ENCODE measurements at regions not wholly inside any gene's neighbourhood (a gene's known extent, or its start where the extent isn't known, plus 50 kb on each side); places are given as distances from the start of the nearest gene placed in this dataset.

GRCh38 chr10:78531088-78531487 is 497.4 kb downstream of the RPS24 start:
- Histone ChIP-seq H3K27ac (ENCODE audit: poor library complexity, severe bottlenecking) (no peak overlapping the region), H3K4me3 (ENCODE audit: severe bottlenecking) (no peak overlapping the region), H3K27me3 (ENCODE audit: insufficient read depth, poor library complexity, severe bottlenecking) (no peaks in the 10 kb centered on the region), H3K9me3 (ENCODE audit: severe bottlenecking) (no peaks in the 10 kb centered on the region), H3K4me1 (ENCODE audit: insufficient read depth, poor library complexity, severe bottlenecking) (no peaks in the 10 kb centered on the region), H3K36me3 (ENCODE audit: low read depth) (no peaks in the 10 kb centered on the region)
- DNase-seq (ENCODE audit: low spot score): no peak
- no peak for ATAC-seq (ENCODE audit: low read depth)
- TF ChIP-seq CTCF (IDR thresholded peaks at IDR 0.05; ENCODE audit: poor library complexity, severe bottlenecking): no peak

DNA sequence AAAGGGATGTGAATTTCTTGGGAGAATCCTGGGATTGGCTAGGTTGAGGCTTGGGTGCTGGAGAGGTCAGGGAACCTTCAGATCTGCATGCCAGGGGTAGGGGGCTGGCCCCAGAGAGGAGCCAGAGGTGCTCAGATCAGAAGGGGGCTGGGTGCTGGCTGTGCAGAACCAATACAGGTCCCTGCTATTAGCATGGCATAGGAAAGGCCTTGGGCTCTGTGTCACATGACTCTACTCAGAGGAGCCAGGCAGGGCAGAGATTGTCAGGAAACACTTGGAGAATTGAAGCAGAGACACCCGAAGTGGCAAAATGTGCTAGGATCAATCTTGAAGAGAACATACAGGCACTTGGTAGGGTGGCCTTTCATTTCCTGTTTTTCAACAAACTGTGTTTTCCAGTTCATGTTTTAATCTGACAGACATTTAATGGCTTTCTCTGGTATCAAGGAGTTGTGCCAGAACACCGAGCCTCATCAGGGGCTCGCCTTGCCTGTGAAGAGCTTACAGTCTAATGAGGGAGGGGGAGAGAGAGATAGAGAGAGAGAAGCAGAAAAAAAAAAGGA is 498.9 kb downstream of the RPS24 start:
- no peaks in the 10 kb centered on the region for H3K27me3 ChIP-seq (ENCODE audit: insufficient read depth, poor library complexity, severe bottlenecking)
- ATAC-seq (ENCODE audit: low read depth) (no peak), DNase-seq (ENCODE audit: low spot score) (no peak)
- no peak overlapping the region for H3K4me3 ChIP-seq (ENCODE audit: severe bottlenecking)
- H3K4me1 ChIP-seq (ENCODE audit: insufficient read depth, poor library complexity, severe bottlenecking): no peaks in the 10 kb centered on the region
- TF ChIP-seq CTCF (IDR thresholded peaks at IDR 0.05; ENCODE audit: poor library complexity, severe bottlenecking): no peak
- H3K36me3 ChIP-seq (ENCODE audit: low read depth): no peaks in the 10 kb centered on the region
- no peaks in the 10 kb centered on the region for H3K9me3 ChIP-seq (ENCODE audit: severe bottlenecking)
- H3K27ac ChIP-seq (ENCODE audit: poor library complexity, severe bottlenecking): no peak overlapping the region

GRCh38 chr10:78533098-78533497 is 499.4 kb downstream of the RPS24 start:
- no peak overlapping the region for H3K27ac ChIP-seq (ENCODE audit: poor library complexity, severe bottlenecking)
- no peaks in the 10 kb centered on the region for H3K27me3 ChIP-seq (ENCODE audit: insufficient read depth, poor library complexity, severe bottlenecking)
- H3K4me1 ChIP-seq (ENCODE audit: insufficient read depth, poor library complexity, severe bottlenecking): no peaks in the 10 kb centered on the region
- H3K4me3 ChIP-seq (ENCODE audit: severe bottlenecking): no peak overlapping the region
- ATAC-seq (ENCODE audit: low read depth) (no peak), DNase-seq (ENCODE audit: low spot score) (no peak)
- no peaks in the 10 kb centered on the region for H3K9me3 ChIP-seq (ENCODE audit: severe bottlenecking)
- no peaks in the 10 kb centered on the region for H3K36me3 ChIP-seq (ENCODE audit: low read depth)
- no peak for TF ChIP-seq CTCF (IDR thresholded peaks at IDR 0.05; ENCODE audit: poor library complexity, severe bottlenecking)

DNA sequence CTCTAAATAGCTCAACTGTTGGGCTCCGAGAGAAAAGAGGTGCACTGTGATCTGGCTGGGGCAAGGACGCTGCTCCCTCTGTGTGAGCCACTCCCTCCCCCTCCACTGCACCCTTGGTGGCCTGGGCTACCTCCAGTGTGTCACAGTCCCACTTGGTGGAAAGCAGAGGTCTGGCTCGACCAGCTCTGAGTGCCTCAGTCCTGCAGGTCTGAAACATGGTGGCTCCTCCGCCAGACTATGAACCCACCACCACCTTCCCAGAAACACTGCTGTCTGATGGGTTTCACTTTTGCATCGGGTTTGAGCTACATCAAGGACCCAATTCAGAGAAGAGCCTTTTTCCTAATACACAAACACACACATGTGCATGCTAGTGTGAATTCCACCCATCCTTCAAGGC is 500.1 kb downstream of the RPS24 start:
- H3K9me3 ChIP-seq (ENCODE audit: severe bottlenecking): no peaks in the 10 kb centered on the region
- no peak overlapping the region for H3K27ac ChIP-seq (ENCODE audit: poor library complexity, severe bottlenecking)
- no peak for ATAC-seq (ENCODE audit: low read depth)
- H3K4me3 ChIP-seq (ENCODE audit: severe bottlenecking): no peak overlapping the region
- H3K27me3 ChIP-seq (ENCODE audit: insufficient read depth, poor library complexity, severe bottlenecking): no peaks in the 10 kb centered on the region
- H3K4me1 ChIP-seq (ENCODE audit: insufficient read depth, poor library complexity, severe bottlenecking): no peaks in the 10 kb centered on the region
- DNase-seq (ENCODE audit: low spot score): no peak
- no peak for TF ChIP-seq CTCF (IDR thresholded peaks at IDR 0.05; ENCODE audit: poor library complexity, severe bottlenecking)
- H3K36me3 ChIP-seq (ENCODE audit: low read depth): no peaks in the 10 kb centered on the region

DNA sequence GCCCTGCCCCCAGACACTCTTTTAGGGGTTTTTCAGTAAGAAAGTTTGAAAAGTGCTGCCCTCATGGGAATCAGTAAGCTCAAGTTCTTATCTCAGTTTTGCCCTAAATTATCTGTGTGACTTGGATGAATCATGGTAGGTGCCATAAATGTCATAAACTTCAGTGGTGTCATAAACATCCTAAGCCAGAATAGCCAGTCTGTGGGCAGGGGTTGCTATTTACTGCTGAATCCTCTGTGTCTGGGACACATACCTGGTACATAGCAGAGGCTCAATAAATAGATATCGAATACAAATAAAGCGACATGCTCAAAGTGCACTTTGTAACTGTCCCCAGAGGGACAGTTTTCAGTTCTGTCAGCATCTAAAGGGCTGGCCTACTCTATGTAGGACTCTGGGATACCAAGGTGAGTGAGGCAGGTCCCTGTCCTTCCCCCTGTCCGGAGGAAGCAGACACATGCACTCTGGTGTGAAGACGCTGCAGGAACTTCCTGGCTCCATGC is 502.1 kb downstream of the RPS24 start:
- H3K36me3 ChIP-seq (ENCODE audit: low read depth): no peaks in the 10 kb centered on the region
- no peak overlapping the region for H3K27ac ChIP-seq (ENCODE audit: poor library complexity, severe bottlenecking)
- H3K4me3 ChIP-seq (ENCODE audit: severe bottlenecking): no peak overlapping the region
- H3K9me3 ChIP-seq (ENCODE audit: severe bottlenecking): no peaks in the 10 kb centered on the region
- DNase-seq (ENCODE audit: low spot score): no peak
- H3K4me1 ChIP-seq (ENCODE audit: insufficient read depth, poor library complexity, severe bottlenecking): no peaks in the 10 kb centered on the region
- no peak for TF ChIP-seq CTCF (IDR thresholded peaks at IDR 0.05; ENCODE audit: poor library complexity, severe bottlenecking)
- ATAC-seq (ENCODE audit: low read depth): no peak
- H3K27me3 ChIP-seq (ENCODE audit: insufficient read depth, poor library complexity, severe bottlenecking): no peaks in the 10 kb centered on the region
